Suppressor macrophage treated with lipopolysaccharide for 1 hour (primary cell): ENCODE measurements at regions not wholly inside any gene's neighbourhood (a gene's known extent, or its start where the extent isn't known, plus 50 kb on each side); places are given as distances from the start of the nearest gene placed in this dataset.
A peak's percentile ranks its signal among the peaks of the same experiment; 100 is the strongest.

Experiments
- DNase-seq, 3 donors: peaks; one replicate each; pipeline ENCODE4 v3.0.0-alpha.2; 2020 to 2022

- no peak for DNase-seq
Measured at GRCh38 chr6:105514306-105514705, 111.4 kb upstream of the PREP start.

- DNase-seq: no peak
Measured at GRCh38 chr6:105511639-105512038, 108.8 kb upstream of the PREP start.

GRCh38 chr6:105510746-105511145, 107.9 kb upstream of the PREP start:
- peak in 2 of 3 donors; percentile 30 to 33 for DNase-seq

GRCh38 chr6:105509506-105510331, 106.8 kb upstream of the PREP start:
- no peak for DNase-seq

GRCh38 chr6:105507811-105508210, 104.9 kb upstream of the PREP start:
- no peak for DNase-seq

GRCh38 chr6:105504706-105505105, 101.8 kb upstream of the PREP start:
- DNase-seq: no peak

GRCh38 chr6:105503641-105504040, 100.8 kb upstream of the PREP start:
- DNase-seq: no peak

GRCh38 chr6:105501826-105502344, 99.0 kb upstream of the PREP start:
- no peak for DNase-seq

- no peak for DNase-seq
Measured at GRCh38 chr6:105501246-105501645, 98.4 kb upstream of the PREP start.

- no peak for DNase-seq
Measured at GRCh38 chr6:105500693-105501092, 97.8 kb upstream of the PREP start.

- peak; percentile 64 to 85 (median 78) for DNase-seq
Measured at GRCh38 chr6:105499931-105500330, 97.0 kb upstream of the PREP start.

GRCh38 chr6:105499136-105499870, 96.4 kb upstream of the PREP start:
- no peak for DNase-seq

- no peak for DNase-seq
Measured at GRCh38 chr6:105497549-105497948, 94.7 kb upstream of the PREP start.

GRCh38 chr6:105495515-105495914, 92.6 kb upstream of the PREP start:
- no peak for DNase-seq

GRCh38 chr6:105494688-105495087, 91.8 kb upstream of the PREP start:
- no peak for DNase-seq

GRCh38 chr6:105493736-105494135, 90.9 kb upstream of the PREP start:
- no peak for DNase-seq

- DNase-seq: no peak
Measured at GRCh38 chr6:105492706-105493673, 90.1 kb upstream of the PREP start.

GRCh38 chr6:105489216-105489530, 86.3 kb upstream of the PREP start:
- peak; percentile 46 to 78 (median 70) for DNase-seq

GRCh38 chr6:105488516-105489215, 85.8 kb upstream of the PREP start:
- peak in 2 of 3 donors; percentile 34 to 38 for DNase-seq

GRCh38 chr6:105487040-105487790, 84.3 kb upstream of the PREP start:
- peak in 1 of 3 donors; percentile 37 for DNase-seq

GRCh38 chr6:105485456-105485855, 82.6 kb upstream of the PREP start:
- DNase-seq: no peak
